WTC11 (cell line): ENCODE measurements at regions not wholly inside any gene's neighbourhood (a gene's known extent, or its start where the extent isn't known, plus 50 kb on each side); places are given as distances from the start of the nearest gene placed in this dataset.

Source experiments
- ATAC-seq: fragments of 200-7000 bp; cut with Tn5 transposase; 2 replicates; pipeline ENCODE4 v1.10.0; 2021; ENCODE audit warnings: mild to moderate bottlenecking, moderate library complexity
- CTCF ChIA-PET: fragments of 300-600 bp; sonication (Branson Sonifier 250); formaldehyde crosslinking; loops from one replicate; lab custom pipeline; 2021; ENCODE audit warnings: antibody characterized with exemption; lab: Charles Lee
- POLR2A ChIA-PET: fragments of 350-600 bp; sonication (Branson Sonifier 250); formaldehyde crosslinking; loops from one replicate; lab custom pipeline; 2021; ENCODE audit warnings: antibody characterized with exemption; lab: Charles Lee
- DNase-seq: peaks from one replicate; pipeline ENCODE4 v3.0.0; 2021; ENCODE audit warnings: low spot score
- H3K27ac Mint-ChIP-seq: 2 replicates; pipeline ENCODE4 v1.8.0; 2021; ENCODE audit warnings: mixed read lengths
- H3K27me3 Mint-ChIP-seq: 2 replicates; pipeline ENCODE4 v1.8.0; 2021; ENCODE audit warnings: low read depth, mild to moderate bottlenecking, moderate library complexity, mixed read lengths
- H3K36me3 Mint-ChIP-seq: 2 replicates; pipeline ENCODE4 v1.8.0; 2021; ENCODE audit warnings: mixed read lengths
- H3K4me1 Mint-ChIP-seq: 2 replicates; pipeline ENCODE4 v1.8.0; 2022; ENCODE audit warnings: mixed read lengths
- H3K4me3 Mint-ChIP-seq: 2 replicates; pipeline ENCODE4 v1.8.0; 2021; ENCODE audit warnings: mild to moderate bottlenecking, moderate library complexity, mixed read lengths
- H3K9me3 Mint-ChIP-seq: 2 replicates; pipeline ENCODE4 v1.8.0; 2021; ENCODE audit warnings: mixed read lengths
- ATF1 ChIP-seq: sonication (generic); formaldehyde crosslinking; IDR thresholded peaks from 2 replicates; pipeline ENCODE4 v1.8.1; 2023; ENCODE audit warnings: mild to moderate bottlenecking, moderate library complexity, missing genetic modification reagents
- CBFB ChIP-seq: sonication (generic); formaldehyde crosslinking; IDR thresholded peaks from 2 replicates; pipeline ENCODE4 v1.8.1; 2022; ENCODE audit warnings: mild to moderate bottlenecking, low read depth, missing genetic modification reagents
- CREB1 ChIP-seq: sonication (generic); formaldehyde crosslinking; IDR thresholded peaks from 2 replicates; pipeline ENCODE4 v1.8.0; 2023; ENCODE audit warnings: mild to moderate bottlenecking, missing genetic modification reagents
- FOXJ3 ChIP-seq: sonication (generic); formaldehyde crosslinking; IDR thresholded peaks from 2 replicates; pipeline ENCODE4 v1.9.0; 2021; ENCODE audit warnings: missing genetic modification reagents, mild to moderate bottlenecking, borderline replicate concordance
- GRHL2 ChIP-seq: fragments of 250-450 bp; sonication (Bioruptor Pico); IDR thresholded peaks from 2 replicates; pipeline ENCODE4 v1.8.0; 2022; ENCODE audit warnings: mild to moderate bottlenecking, moderate library complexity; ENCODE audit not compliant: insufficient replicate concordance, severe bottlenecking
- MXD4 ChIP-seq: fragments of 250-450 bp; sonication (Bioruptor Pico); IDR thresholded peaks from 2 replicates; pipeline ENCODE4 v1.8.0; 2021; ENCODE audit warnings: mild to moderate bottlenecking, moderate library complexity, borderline replicate concordance
- NFYB ChIP-seq: sonication (generic); formaldehyde crosslinking; conservative IDR thresholded peaks from 2 replicates; pipeline ENCODE4 v1.8.0; 2022; ENCODE audit warnings: low read depth, missing genetic modification reagents
- ZNF232 ChIP-seq: sonication (generic); formaldehyde crosslinking; IDR thresholded peaks from 2 replicates; pipeline ENCODE4 v1.8.0; 2022; ENCODE audit warnings: mild to moderate bottlenecking, missing genetic modification reagents
- ZNF317 ChIP-seq: sonication (generic); formaldehyde crosslinking; IDR thresholded peaks from 2 replicates; pipeline ENCODE4 v1.8.1; 2023; ENCODE audit warnings: low read depth, mild to moderate bottlenecking, moderate library complexity, missing genetic modification reagents, borderline replicate concordance
- TF ChIP-seq, protein P1 (sequence below): sonication (generic); formaldehyde crosslinking; conservative IDR thresholded peaks from 2 replicates; pipeline ENCODE4 v1.8.1; 2023; ENCODE audit warnings: mild to moderate bottlenecking, low read depth, missing genetic modification reagents, moderate library complexity
- TF ChIP-seq, protein P2 (sequence below): sonication (generic); formaldehyde crosslinking; IDR thresholded peaks from 2 replicates; pipeline ENCODE4 v1.8.0; 2023; ENCODE audit warnings: mild to moderate bottlenecking, missing genetic modification reagents
- TF ChIP-seq, protein P3 (sequence below): sonication (generic); formaldehyde crosslinking; IDR thresholded peaks from 2 replicates; pipeline ENCODE4 v1.8.1; 2023; ENCODE audit warnings: mild to moderate bottlenecking, missing genetic modification reagents, borderline replicate concordance
- TF ChIP-seq, protein P4 (sequence below): sonication (generic); formaldehyde crosslinking; IDR thresholded peaks from 2 replicates; pipeline ENCODE4 v1.8.1; 2023; ENCODE audit warnings: mild to moderate bottlenecking, missing genetic modification reagents
- TF ChIP-seq, protein P5 (sequence below): fragments of 200-600 bp; IDR thresholded peaks from 2 replicates; pipeline ENCODE4 v1.8.0; 2022; ENCODE audit warnings: antibody characterized with exemption
- TF ChIP-seq, protein P6 (sequence below): sonication (generic); formaldehyde crosslinking; IDR thresholded peaks from 2 replicates; pipeline ENCODE4 v1.8.1; 2022; ENCODE audit warnings: low read depth, mild to moderate bottlenecking, moderate library complexity, missing genetic modification reagents, borderline replicate concordance

DNA sequence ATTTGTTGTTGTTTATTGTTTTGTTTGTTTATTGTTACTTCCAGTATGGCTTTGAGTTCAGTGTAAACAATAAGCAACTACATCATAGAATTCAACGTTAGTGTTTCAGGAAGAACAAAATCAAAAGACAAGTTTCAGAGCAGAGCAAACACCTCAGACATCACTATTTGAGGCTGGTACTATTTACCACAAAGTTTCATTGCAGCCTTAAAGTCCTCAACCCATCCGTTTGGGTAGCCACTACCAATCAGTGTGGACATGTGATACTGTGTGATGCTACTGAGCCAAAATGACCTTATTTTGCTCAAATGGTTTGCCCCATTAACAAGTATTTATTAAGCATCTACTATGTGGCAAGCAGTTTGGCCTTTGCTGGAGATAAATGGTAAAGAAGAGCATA, 458.5 kb upstream of the PTGER4 start:
- ATAC-seq (no peak), DNase-seq (no peak)
- H3K9me3 Mint-ChIP-seq, result peaks cover 16% of the 10 kb centered on the region
- H3K4me1 Mint-ChIP-seq, result peaks cover 8% of the 10 kb centered on the region
- H3K36me3 Mint-ChIP-seq, result peaks cover 3% of the 10 kb centered on the region; the same call in 1 of the 2 replicates
- H3K27ac Mint-ChIP-seq, result no peak overlapping the region
- TF ChIP-seq, protein P1, sequence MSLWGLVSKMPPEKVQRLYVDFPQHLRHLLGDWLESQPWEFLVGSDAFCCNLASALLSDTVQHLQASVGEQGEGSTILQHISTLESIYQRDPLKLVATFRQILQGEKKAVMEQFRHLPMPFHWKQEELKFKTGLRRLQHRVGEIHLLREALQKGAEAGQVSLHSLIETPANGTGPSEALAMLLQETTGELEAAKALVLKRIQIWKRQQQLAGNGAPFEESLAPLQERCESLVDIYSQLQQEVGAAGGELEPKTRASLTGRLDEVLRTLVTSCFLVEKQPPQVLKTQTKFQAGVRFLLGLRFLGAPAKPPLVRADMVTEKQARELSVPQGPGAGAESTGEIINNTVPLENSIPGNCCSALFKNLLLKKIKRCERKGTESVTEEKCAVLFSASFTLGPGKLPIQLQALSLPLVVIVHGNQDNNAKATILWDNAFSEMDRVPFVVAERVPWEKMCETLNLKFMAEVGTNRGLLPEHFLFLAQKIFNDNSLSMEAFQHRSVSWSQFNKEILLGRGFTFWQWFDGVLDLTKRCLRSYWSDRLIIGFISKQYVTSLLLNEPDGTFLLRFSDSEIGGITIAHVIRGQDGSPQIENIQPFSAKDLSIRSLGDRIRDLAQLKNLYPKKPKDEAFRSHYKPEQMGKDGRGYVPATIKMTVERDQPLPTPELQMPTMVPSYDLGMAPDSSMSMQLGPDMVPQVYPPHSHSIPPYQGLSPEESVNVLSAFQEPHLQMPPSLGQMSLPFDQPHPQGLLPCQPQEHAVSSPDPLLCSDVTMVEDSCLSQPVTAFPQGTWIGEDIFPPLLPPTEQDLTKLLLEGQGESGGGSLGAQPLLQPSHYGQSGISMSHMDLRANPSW (CRISPR knock-in tag), result no peak
- TF ChIP-seq, protein P2, sequence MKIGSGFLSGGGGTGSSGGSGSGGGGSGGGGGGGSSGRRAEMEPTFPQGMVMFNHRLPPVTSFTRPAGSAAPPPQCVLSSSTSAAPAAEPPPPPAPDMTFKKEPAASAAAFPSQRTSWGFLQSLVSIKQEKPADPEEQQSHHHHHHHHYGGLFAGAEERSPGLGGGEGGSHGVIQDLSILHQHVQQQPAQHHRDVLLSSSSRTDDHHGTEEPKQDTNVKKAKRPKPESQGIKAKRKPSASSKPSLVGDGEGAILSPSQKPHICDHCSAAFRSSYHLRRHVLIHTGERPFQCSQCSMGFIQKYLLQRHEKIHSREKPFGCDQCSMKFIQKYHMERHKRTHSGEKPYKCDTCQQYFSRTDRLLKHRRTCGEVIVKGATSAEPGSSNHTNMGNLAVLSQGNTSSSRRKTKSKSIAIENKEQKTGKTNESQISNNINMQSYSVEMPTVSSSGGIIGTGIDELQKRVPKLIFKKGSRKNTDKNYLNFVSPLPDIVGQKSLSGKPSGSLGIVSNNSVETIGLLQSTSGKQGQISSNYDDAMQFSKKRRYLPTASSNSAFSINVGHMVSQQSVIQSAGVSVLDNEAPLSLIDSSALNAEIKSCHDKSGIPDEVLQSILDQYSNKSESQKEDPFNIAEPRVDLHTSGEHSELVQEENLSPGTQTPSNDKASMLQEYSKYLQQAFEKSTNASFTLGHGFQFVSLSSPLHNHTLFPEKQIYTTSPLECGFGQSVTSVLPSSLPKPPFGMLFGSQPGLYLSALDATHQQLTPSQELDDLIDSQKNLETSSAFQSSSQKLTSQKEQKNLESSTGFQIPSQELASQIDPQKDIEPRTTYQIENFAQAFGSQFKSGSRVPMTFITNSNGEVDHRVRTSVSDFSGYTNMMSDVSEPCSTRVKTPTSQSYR (CRISPR knock-in tag), result no peak
- TF ChIP-seq ZNF232 (CRISPR knock-in tag) (no peak), MXD4 (CRISPR knock-in tag) (no peak), NFYB (CRISPR knock-in tag) (no peak), CBFB (CRISPR knock-in tag) (no peak), ATF1 (CRISPR knock-in tag) (no peak), FOXJ3 (CRISPR knock-in tag) (no peak), ZNF317 (CRISPR knock-in tag) (no peak)
- TF ChIP-seq, protein P3, sequence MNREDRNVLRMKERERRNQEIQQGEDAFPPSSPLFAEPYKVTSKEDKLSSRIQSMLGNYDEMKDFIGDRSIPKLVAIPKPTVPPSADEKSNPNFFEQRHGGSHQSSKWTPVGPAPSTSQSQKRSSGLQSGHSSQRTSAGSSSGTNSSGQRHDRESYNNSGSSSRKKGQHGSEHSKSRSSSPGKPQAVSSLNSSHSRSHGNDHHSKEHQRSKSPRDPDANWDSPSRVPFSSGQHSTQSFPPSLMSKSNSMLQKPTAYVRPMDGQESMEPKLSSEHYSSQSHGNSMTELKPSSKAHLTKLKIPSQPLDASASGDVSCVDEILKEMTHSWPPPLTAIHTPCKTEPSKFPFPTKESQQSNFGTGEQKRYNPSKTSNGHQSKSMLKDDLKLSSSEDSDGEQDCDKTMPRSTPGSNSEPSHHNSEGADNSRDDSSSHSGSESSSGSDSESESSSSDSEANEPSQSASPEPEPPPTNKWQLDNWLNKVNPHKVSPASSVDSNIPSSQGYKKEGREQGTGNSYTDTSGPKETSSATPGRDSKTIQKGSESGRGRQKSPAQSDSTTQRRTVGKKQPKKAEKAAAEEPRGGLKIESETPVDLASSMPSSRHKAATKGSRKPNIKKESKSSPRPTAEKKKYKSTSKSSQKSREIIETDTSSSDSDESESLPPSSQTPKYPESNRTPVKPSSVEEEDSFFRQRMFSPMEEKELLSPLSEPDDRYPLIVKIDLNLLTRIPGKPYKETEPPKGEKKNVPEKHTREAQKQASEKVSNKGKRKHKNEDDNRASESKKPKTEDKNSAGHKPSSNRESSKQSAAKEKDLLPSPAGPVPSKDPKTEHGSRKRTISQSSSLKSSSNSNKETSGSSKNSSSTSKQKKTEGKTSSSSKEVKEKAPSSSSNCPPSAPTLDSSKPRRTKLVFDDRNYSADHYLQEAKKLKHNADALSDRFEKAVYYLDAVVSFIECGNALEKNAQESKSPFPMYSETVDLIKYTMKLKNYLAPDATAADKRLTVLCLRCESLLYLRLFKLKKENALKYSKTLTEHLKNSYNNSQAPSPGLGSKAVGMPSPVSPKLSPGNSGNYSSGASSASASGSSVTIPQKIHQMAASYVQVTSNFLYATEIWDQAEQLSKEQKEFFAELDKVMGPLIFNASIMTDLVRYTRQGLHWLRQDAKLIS (CRISPR knock-in tag), result no peak
- TF ChIP-seq, protein P4, sequence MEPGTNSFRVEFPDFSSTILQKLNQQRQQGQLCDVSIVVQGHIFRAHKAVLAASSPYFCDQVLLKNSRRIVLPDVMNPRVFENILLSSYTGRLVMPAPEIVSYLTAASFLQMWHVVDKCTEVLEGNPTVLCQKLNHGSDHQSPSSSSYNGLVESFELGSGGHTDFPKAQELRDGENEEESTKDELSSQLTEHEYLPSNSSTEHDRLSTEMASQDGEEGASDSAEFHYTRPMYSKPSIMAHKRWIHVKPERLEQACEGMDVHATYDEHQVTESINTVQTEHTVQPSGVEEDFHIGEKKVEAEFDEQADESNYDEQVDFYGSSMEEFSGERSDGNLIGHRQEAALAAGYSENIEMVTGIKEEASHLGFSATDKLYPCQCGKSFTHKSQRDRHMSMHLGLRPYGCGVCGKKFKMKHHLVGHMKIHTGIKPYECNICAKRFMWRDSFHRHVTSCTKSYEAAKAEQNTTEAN (CRISPR knock-in tag), result no peak
- H3K27me3 Mint-ChIP-seq, result no peaks in the 10 kb centered on the region
- POLR2A ChIA-PET, result no interaction called here
- no peak overlapping the region for H3K4me3 Mint-ChIP-seq
- CTCF ChIA-PET, result no interaction called here

DNA sequence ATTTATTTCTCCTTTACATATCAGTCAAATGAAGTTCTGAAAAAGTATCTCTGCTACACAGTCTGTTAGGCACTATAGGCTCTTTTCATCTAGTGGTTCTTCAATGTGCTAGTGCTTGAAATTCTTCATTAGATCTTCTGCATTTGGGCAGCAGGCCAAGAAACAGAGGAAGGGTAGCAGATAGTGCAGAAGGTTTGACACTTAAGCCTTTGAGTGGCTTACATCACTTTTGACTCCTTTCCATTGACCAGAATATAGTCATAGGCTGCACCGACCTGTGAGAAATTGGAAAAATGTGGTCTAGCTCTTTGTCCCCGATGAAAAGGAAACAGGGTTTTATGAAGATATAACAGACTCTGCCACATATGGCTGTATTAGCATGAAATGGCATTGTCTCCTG, 459.5 kb upstream of the PTGER4 start:
- Mint-ChIP-seq H3K9me3 (peaks cover 16% of the 10 kb centered on the region), H3K27me3 (no peaks in the 10 kb centered on the region), H3K36me3 (peaks cover 3% of the 10 kb centered on the region; the same call in 1 of the 2 replicates), H3K27ac (no peak overlapping the region), H3K4me1 (no peaks in the 10 kb centered on the region; the same call in 1 of the 2 replicates), H3K4me3 (no peak overlapping the region)
- no peak for ATAC-seq
- TF ChIP-seq, protein P5, sequence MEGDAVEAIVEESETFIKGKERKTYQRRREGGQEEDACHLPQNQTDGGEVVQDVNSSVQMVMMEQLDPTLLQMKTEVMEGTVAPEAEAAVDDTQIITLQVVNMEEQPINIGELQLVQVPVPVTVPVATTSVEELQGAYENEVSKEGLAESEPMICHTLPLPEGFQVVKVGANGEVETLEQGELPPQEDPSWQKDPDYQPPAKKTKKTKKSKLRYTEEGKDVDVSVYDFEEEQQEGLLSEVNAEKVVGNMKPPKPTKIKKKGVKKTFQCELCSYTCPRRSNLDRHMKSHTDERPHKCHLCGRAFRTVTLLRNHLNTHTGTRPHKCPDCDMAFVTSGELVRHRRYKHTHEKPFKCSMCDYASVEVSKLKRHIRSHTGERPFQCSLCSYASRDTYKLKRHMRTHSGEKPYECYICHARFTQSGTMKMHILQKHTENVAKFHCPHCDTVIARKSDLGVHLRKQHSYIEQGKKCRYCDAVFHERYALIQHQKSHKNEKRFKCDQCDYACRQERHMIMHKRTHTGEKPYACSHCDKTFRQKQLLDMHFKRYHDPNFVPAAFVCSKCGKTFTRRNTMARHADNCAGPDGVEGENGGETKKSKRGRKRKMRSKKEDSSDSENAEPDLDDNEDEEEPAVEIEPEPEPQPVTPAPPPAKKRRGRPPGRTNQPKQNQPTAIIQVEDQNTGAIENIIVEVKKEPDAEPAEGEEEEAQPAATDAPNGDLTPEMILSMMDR, result no peak
- TF ChIP-seq, protein P6, sequence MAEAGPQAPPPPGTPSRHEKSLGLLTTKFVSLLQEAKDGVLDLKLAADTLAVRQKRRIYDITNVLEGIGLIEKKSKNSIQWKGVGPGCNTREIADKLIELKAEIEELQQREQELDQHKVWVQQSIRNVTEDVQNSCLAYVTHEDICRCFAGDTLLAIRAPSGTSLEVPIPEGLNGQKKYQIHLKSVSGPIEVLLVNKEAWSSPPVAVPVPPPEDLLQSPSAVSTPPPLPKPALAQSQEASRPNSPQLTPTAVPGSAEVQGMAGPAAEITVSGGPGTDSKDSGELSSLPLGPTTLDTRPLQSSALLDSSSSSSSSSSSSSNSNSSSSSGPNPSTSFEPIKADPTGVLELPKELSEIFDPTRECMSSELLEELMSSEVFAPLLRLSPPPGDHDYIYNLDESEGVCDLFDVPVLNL, result no peak
- TF ChIP-seq GRHL2 (CRISPR knock-in tag), result no peak
- no peak for TF ChIP-seq CREB1
- POLR2A ChIA-PET, result no interaction called here
- CTCF ChIA-PET, result no interaction called here
- no peak for DNase-seq
